Suppressor macrophage treated with lipopolysaccharide for 4 hours (primary cell): ENCODE measurements at regions not wholly inside any gene's neighbourhood (a gene's known extent, or its start where the extent isn't known, plus 50 kb on each side); places are given as distances from the start of the nearest gene placed in this dataset.
"Not testable (repeated sequence)": the region's sequence is repeated elsewhere in the genome, so short reads cannot be mapped to it uniquely, and the experiment has no call there.

Experiments
- DNase-seq: peaks from one replicate; pipeline ENCODE4 v3.0.0-alpha.2; 2020

GRCh38 chr14:46432516-46432915 is 219.1 kb downstream of the RPL10L start:
- no peak for DNase-seq

- no peak for DNase-seq
Measured at GRCh38 chr14:46417066-46417465, 234.5 kb downstream of the RPL10L start.

GRCh38 chr14:46404865-46405811 is 246.4 kb downstream of the RPL10L start:
- no peak for DNase-seq

- DNase-seq = not testable (repeated sequence)
Measured at GRCh38 chr14:46402001-46402690, 249.4 kb downstream of the RPL10L start.

GRCh38 chr14:46401066-46401465 is 250.5 kb downstream of the RPL10L start:
- DNase-seq = no peak

GRCh38 chr14:46399049-46399448 is 252.5 kb downstream of the RPL10L start:
- no peak for DNase-seq

GRCh38 chr14:46384611-46385010 is 267.0 kb downstream of the RPL10L start:
- no peak for DNase-seq

GRCh38 chr14:46381674-46382073 is 269.9 kb downstream of the RPL10L start:
- no peak for DNase-seq

- DNase-seq = no peak
Measured at GRCh38 chr14:46378248-46378647, 273.3 kb downstream of the RPL10L start.

- no peak for DNase-seq
Measured at GRCh38 chr14:46377305-46377704, 274.3 kb downstream of the RPL10L start.

- DNase-seq = no peak
Measured at GRCh38 chr14:46369391-46369790, 282.2 kb downstream of the RPL10L start.

GRCh38 chr14:46368275-46368674 is 283.3 kb downstream of the RPL10L start:
- no peak for DNase-seq

- no peak for DNase-seq
Measured at GRCh38 chr14:46352844-46353243, 298.7 kb downstream of the RPL10L start.

GRCh38 chr14:46344327-46344937 is 307.1 kb downstream of the RPL10L start:
- DNase-seq = peak; percentile 9

- DNase-seq = no peak
Measured at GRCh38 chr14:46325777-46326176, 325.8 kb downstream of the RPL10L start.

- DNase-seq = no peak
Measured at GRCh38 chr14:46325157-46325556, 326.4 kb downstream of the RPL10L start.

GRCh38 chr14:46323404-46323762 is 328.2 kb downstream of the RPL10L start:
- no peak for DNase-seq

GRCh38 chr14:46322730-46323403 is 328.7 kb downstream of the RPL10L start:
- DNase-seq = no peak

- no peak for DNase-seq
Measured at GRCh38 chr14:46322076-46322475, 329.5 kb downstream of the RPL10L start.

- no peak for DNase-seq
Measured at GRCh38 chr14:46306267-46306666, 345.3 kb downstream of the RPL10L start.

- no peak for DNase-seq
Measured at GRCh38 chr14:46300765-46301164, 350.8 kb downstream of the RPL10L start.

- DNase-seq = no peak
Measured at GRCh38 chr14:46290706-46291105, 360.9 kb downstream of the RPL10L start.

GRCh38 chr14:46279776-46280175 is 371.8 kb downstream of the RPL10L start:
- DNase-seq = no peak
